H1 (cell line): ENCODE measurements at regions not wholly inside any gene's neighbourhood (a gene's known extent, or its start where the extent isn't known, plus 50 kb on each side); places are given as distances from the start of the nearest gene placed in this dataset.
"Not testable (repeated sequence)": the region's sequence is repeated elsewhere in the genome, so short reads cannot be mapped to it uniquely, and the experiment has no call there.

ENCODE experiments used
- CTCF ChIA-PET: fragments of 300-600 bp; sonication (Branson Sonifier 250); formaldehyde crosslinking; loops from one replicate; lab custom pipeline; 2021; ENCODE audit not compliant: partially characterized antibody; lab: Charles Lee
- POLR2A ChIA-PET: fragments of 300-600 bp; sonication (Branson Sonifier 250); formaldehyde crosslinking; loops from one replicate; lab custom pipeline; 2021; ENCODE audit warnings: inconsistent platforms; ENCODE audit not compliant: partially characterized antibody; lab: Charles Lee
- DNase-seq, 2 experiments: peaks; one replicate each; pipeline versions ENCODE4 v3.0.0 to v3.0.0-alpha.2; 2010 to 2022; ENCODE audit warnings: low spot score in 2 of 2, low read depth in 1 of 2, mixed read lengths in 1 of 2
- FAIRE-seq: peaks from 2 replicates; lab custom pipeline; 2011; peaks lifted over from hg19 to GRCh38; lab: Jason Lieb, UNC
- H2AFZ ChIP-seq: 2 replicates; pipeline ENCODE4 v1.8.1; 2012; ENCODE audit warnings: low read length, inconsistent platforms
- H2AK5ac ChIP-seq: 2 replicates; pipeline ENCODE4 v1.6.1; 2013; ENCODE audit warnings: low read depth, low read length
- H2BK120ac ChIP-seq: replicated peaks from 2 replicates; pipeline ENCODE3; 2013; ENCODE audit warnings: low read depth, low read length, inconsistent platforms
- H2BK12ac ChIP-seq: 2 replicates; pipeline ENCODE4 v1.6.1; 2013; ENCODE audit warnings: low read depth, low read length
- H2BK15ac ChIP-seq: 2 replicates; pipeline ENCODE4 v1.6.1; 2013; ENCODE audit warnings: low read length
- H2BK20ac ChIP-seq: 2 replicates; pipeline ENCODE4 v1.6.1; 2013; ENCODE audit warnings: low read length
- H2BK5ac ChIP-seq: 2 replicates; pipeline ENCODE4 v1.6.1; 2013; ENCODE audit warnings: low read depth, low read length
- H3K14ac ChIP-seq: 2 replicates; pipeline ENCODE4 v1.6.1; 2013; ENCODE audit warnings: inconsistent platforms; ENCODE audit not compliant: insufficient read length
- H3K18ac ChIP-seq: 2 replicates; pipeline ENCODE4 v1.6.1; 2013; ENCODE audit warnings: low read length; ENCODE audit errors: extremely low read depth
- H3K23ac ChIP-seq: 2 replicates; pipeline ENCODE4 v1.6.1; 2013; ENCODE audit warnings: inconsistent platforms; ENCODE audit not compliant: insufficient read length
- H3K23me2 ChIP-seq: 2 replicates; pipeline ENCODE4 v1.6.1; 2013; ENCODE audit warnings: low read depth, low read length
- H3K27ac ChIP-seq: 2 replicates; pipeline ENCODE4 v1.6.1; 2011; ENCODE audit warnings: low read depth, low read length, inconsistent platforms
- H3K27me3 ChIP-seq, 4 experiments: replicated peaks in 1 of 4; 1 replicate in 1 of 4; 2 replicates in 3 of 4; pipeline versions ENCODE4 v1.6.1 to v1.8.1; 2011 to 2013; ENCODE audit warnings: low read length in 3 of 4, mild to moderate bottlenecking in 3 of 4, inconsistent platforms in 2 of 4, mixed read lengths in 2 of 4, moderate library complexity in 1 of 4; ENCODE audit not compliant: control insufficient read depth in 3 of 4, insufficient read depth in 3 of 4; ENCODE audit errors: extremely low read depth in 1 of 4
- H3K36me3 ChIP-seq, 4 experiments: 2 replicates each; pipeline versions ENCODE4 v1.6.1 to v1.8.1; 2011 to 2013; ENCODE audit warnings: mild to moderate bottlenecking in 4 of 4, low read length in 3 of 4, moderate library complexity in 2 of 4, control low read depth in 1 of 4, inconsistent platforms in 1 of 4; ENCODE audit not compliant: insufficient read depth in 4 of 4, control insufficient read depth in 2 of 4
- H3K4ac ChIP-seq: replicated peaks from 2 replicates; pipeline ENCODE3; 2013; ENCODE audit warnings: low read length, low read depth, mixed read lengths, inconsistent platforms; ENCODE audit not compliant: insufficient read length
- H3K4me1 ChIP-seq, 4 experiments: replicated peaks in 1 of 4; 1 replicate in 1 of 4; 2 replicates in 3 of 4; pipeline versions ENCODE4 v1.6.1 to v1.8.1; 2011 to 2013; ENCODE audit warnings: low read length in 3 of 4, inconsistent platforms in 2 of 4, mixed read lengths in 1 of 4; ENCODE audit not compliant: insufficient read depth in 4 of 4, control insufficient read depth in 3 of 4
- H3K4me2 ChIP-seq, 2 experiments: 2 replicates each; pipeline versions ENCODE4 v1.6.1 to v1.8.1; 2011 to 2013; ENCODE audit warnings: low read depth in 2 of 2, low read length in 2 of 2, control low read depth in 1 of 2, inconsistent platforms in 1 of 2, mild to moderate bottlenecking in 1 of 2; ENCODE audit not compliant: insufficient read depth in 1 of 2
- H3K4me3 ChIP-seq, 4 experiments: fragments of 200-600, 300-600 bp in 1 of 4; sonication (generic), shearing (Covaris generic), sonication (Bioruptor Twin) in 1 of 4; 2 replicates each; pipeline versions ENCODE4 v1.5.1 to v1.8.1; 2011 to 2016; ENCODE audit warnings: low read length in 4 of 4, low read depth in 3 of 4, control low read depth in 2 of 4, inconsistent platforms in 2 of 4, mild to moderate bottlenecking in 2 of 4, mixed read lengths in 1 of 4, moderate library complexity in 1 of 4; ENCODE audit not compliant: insufficient read depth in 2 of 4; ENCODE audit errors: extremely low read depth in 1 of 4
- H3K56ac ChIP-seq: replicated peaks from 2 replicates; pipeline ENCODE3; 2013; ENCODE audit warnings: low read depth, mild to moderate bottlenecking, mixed read lengths, low read length, inconsistent platforms; ENCODE audit not compliant: insufficient read length
- H3K79me1 ChIP-seq: 2 replicates; pipeline ENCODE4 v1.6.1; 2013; ENCODE audit warnings: low read depth, low read length, control low read depth
- H3K79me2 ChIP-seq, 2 experiments: 2 replicates each; pipeline versions ENCODE4 v1.6.1 to v1.8.1; 2012 to 2013; ENCODE audit warnings: low read length in 2 of 2, mild to moderate bottlenecking in 2 of 2, inconsistent platforms in 1 of 2; ENCODE audit not compliant: insufficient read depth in 2 of 2, control insufficient read depth in 1 of 2
- H3K9ac ChIP-seq, 4 experiments: replicated peaks in 1 of 4; 1 replicate in 1 of 4; 2 replicates in 3 of 4; pipeline versions ENCODE4 v1.6.1 to v1.8.1; 2011 to 2013; ENCODE audit warnings: low read depth in 3 of 4, low read length in 3 of 4, control low read depth in 2 of 4, mild to moderate bottlenecking in 2 of 4, moderate library complexity in 2 of 4, inconsistent platforms in 1 of 4; ENCODE audit errors: extremely low read depth in 1 of 4
- H3K9me3 ChIP-seq, 2 experiments: 2 replicates each; pipeline versions ENCODE4 v1.6.1 to v1.8.1; 2012 to 2013; ENCODE audit warnings: mild to moderate bottlenecking in 2 of 2, moderate library complexity in 2 of 2, control low read depth in 1 of 2, inconsistent platforms in 1 of 2, low read depth in 1 of 2, low read length in 1 of 2, mixed read lengths in 1 of 2; ENCODE audit not compliant: insufficient read depth in 2 of 2
- H4K20me1 ChIP-seq, 2 experiments: replicated peaks in 1 of 2; 2 replicates each; pipeline versions ENCODE3 to v1.8.1; 2011 to 2013; ENCODE audit warnings: inconsistent platforms in 2 of 2, low read length in 2 of 2, mild to moderate bottlenecking in 1 of 2; ENCODE audit not compliant: insufficient read depth in 2 of 2, control insufficient read depth in 1 of 2
- H4K5ac ChIP-seq: 2 replicates; pipeline ENCODE4 v1.6.1; 2013; ENCODE audit warnings: low read length, low read depth, mixed read lengths, inconsistent platforms; ENCODE audit not compliant: insufficient read length
- H4K8ac ChIP-seq: 2 replicates; pipeline ENCODE4 v1.8.0; 2013; ENCODE audit warnings: mild to moderate bottlenecking, moderate library complexity, low read length, inconsistent platforms; ENCODE audit not compliant: insufficient read depth; ENCODE audit errors: extremely low read depth
- H4K91ac ChIP-seq: replicated peaks from 2 replicates; pipeline ENCODE3; 2013; ENCODE audit warnings: low read length, mixed read lengths, inconsistent platforms; ENCODE audit not compliant: insufficient read length
- whole genome bisulfite sequencing, 2 experiments: shearing (Covaris generic) in 1 of 2; methylation state at CpG; one replicate each; pipeline versions ENCODE4 v1.1.6 to v1.1.7; 2013 to 2015; ENCODE audit warnings: low lambda C conversion rate in 2 of 2, mixed read lengths in 2 of 2, inconsistent platforms in 1 of 2, low coverage in 1 of 2, missing lambda C conversion rate in 1 of 2; ENCODE audit not compliant: insufficient replicate concordance in 2 of 2, insufficient coverage in 1 of 2, insufficient read length in 1 of 2; ENCODE audit errors: extremely low coverage in 1 of 2, missing lambda C conversion rate in 1 of 2; 5-methylcytosine and 5-hydroxymethylcytosine counted together

DNA sequence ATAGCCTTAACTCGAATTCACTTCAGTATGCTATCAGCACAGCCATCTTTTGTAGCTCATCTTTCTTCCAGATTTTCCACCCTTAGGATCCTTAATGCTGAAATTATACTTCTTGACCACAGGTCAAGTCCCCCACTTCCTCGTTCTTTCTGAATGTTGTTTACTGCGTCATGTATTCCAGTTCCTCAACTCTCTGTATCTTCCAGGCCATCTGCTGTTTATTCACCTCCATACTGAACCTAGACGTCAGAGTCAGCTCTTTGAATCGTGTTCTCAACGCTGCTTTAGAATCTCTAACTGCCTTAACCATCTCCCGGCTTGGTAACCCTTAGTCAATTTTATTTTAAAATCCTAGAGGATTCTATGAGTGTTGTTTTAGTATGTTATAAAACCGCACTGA, 66.3 kb upstream of the SEC22B start:
- H2AK5ac ChIP-seq, H3K4me3 ChIP-seq, CTCF ChIA-PET, H3K14ac ChIP-seq, H4K20me1 ChIP-seq, H3K4me1 ChIP-seq, H2AFZ ChIP-seq, H3K79me1 ChIP-seq, H4K91ac ChIP-seq, H3K36me3 ChIP-seq, DNase-seq, H3K4ac ChIP-seq, H3K9me3 ChIP-seq, H2BK12ac ChIP-seq, H3K27ac ChIP-seq, H2BK20ac ChIP-seq, H3K4me2 ChIP-seq, H2BK120ac ChIP-seq, POLR2A ChIA-PET, H4K5ac ChIP-seq, H3K9ac ChIP-seq, H3K56ac ChIP-seq, H2BK5ac ChIP-seq, FAIRE-seq, H3K23me2 ChIP-seq, H2BK15ac ChIP-seq, H3K23ac ChIP-seq, H3K27me3 ChIP-seq, H4K8ac ChIP-seq, H3K18ac ChIP-seq, H3K79me2 ChIP-seq: not testable (repeated sequence)
- WGBS, 2 experiments = no CpG with 5 or more reads among the region's 8 CpGs

DNA sequence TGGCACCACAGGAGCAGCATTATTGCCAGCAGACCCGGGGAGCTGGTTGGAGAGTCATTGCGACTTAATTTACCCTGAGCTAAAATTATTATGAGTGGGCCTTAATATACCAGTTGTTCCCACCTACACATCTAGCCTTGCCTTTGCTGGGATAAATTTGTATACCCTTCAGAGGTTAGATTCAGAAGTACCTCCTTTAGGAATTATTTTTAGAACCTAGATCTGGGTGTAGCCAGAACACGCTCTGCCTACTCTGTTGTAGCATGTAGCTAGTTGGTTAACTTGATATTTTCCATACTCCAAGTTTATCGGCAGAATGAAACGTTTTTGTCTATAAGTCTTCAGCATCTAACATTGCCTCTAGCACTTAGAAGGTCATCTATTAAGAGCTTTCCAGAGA, 65.5 kb upstream of the SEC22B start:
- H3K9ac ChIP-seq, H2AFZ ChIP-seq, H3K79me1 ChIP-seq, H3K27me3 ChIP-seq, H3K36me3 ChIP-seq, H3K4me1 ChIP-seq, FAIRE-seq, CTCF ChIA-PET, H3K27ac ChIP-seq, H3K9me3 ChIP-seq, H3K23me2 ChIP-seq, H2BK120ac ChIP-seq, POLR2A ChIA-PET, H3K4me2 ChIP-seq, H2AK5ac ChIP-seq, H3K79me2 ChIP-seq, H4K8ac ChIP-seq, H4K91ac ChIP-seq, DNase-seq, H3K18ac ChIP-seq, H3K56ac ChIP-seq, H2BK20ac ChIP-seq, H4K5ac ChIP-seq, H3K4me3 ChIP-seq, H4K20me1 ChIP-seq, H3K14ac ChIP-seq, H2BK15ac ChIP-seq, H2BK12ac ChIP-seq, H3K23ac ChIP-seq, H3K4ac ChIP-seq, H2BK5ac ChIP-seq: not testable (repeated sequence)
- no CpG with 5 or more reads among the region's 5 CpGs for WGBS, 2 experiments
